ENCODE measurements at regions not wholly inside any gene's neighbourhood (a gene's known extent, or its start where the extent isn't known, plus 50 kb on each side); places are given as distances from the start of the nearest gene placed in this dataset.

DNA sequence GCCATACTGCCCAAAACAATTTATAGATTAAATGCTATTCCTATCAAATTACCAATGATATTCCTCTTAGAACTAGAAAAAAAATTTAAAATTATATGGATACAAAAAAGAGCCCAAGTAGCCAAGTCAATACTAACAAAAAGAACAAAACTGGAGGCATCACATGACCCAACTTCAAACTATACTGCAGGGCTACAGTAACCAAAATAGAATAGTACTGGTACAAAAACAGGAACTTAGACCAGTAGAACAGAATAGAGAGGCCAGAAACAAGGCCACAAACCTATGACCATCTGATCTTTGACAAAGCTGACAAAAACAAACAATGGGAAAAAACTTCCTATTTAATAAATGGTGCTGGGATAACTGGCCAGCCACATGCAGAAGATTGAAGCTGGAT, 86.1 kb upstream of the KYNU start:
- DNase-seq (ENCODE audit: low read depth) = no peak

DNA sequence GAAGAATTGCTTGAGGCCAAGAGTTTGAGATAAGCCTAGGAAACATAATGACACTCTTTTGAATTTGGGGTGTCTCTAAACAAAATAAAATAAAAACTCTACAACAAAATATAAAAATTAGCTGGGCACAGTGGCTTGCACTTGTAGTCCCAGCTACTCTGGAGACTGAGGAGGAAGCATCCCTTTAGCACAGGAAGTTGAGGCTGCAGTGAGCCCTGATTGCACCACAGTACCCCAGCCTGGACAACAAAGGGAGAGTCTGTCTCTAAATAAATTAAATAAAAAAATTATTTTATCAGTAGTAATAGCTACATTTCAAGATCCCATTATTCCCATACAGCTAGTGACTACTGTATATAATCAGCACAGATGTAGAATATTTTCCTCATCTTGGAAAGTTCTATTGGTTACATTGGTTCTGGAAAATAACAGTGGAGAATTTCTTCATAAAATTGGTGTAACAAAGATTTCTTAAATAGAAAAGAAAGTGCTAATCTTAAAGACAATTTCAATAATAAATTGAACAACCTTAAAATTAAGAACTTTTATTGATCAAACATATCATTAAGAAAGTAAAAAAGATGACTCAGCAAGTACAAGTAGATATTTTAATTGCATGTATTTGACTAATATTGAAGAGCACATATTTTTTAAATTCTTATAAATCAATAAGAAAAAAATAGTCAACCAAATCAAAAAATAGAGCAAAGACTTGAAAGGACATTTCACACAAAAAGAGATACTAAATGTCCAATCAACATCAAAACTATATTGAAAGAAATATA, 90.4 kb upstream of the KYNU start:
- no peak for DNase-seq (ENCODE audit: low read depth)
- TF ChIP-seq, protein P1, sequence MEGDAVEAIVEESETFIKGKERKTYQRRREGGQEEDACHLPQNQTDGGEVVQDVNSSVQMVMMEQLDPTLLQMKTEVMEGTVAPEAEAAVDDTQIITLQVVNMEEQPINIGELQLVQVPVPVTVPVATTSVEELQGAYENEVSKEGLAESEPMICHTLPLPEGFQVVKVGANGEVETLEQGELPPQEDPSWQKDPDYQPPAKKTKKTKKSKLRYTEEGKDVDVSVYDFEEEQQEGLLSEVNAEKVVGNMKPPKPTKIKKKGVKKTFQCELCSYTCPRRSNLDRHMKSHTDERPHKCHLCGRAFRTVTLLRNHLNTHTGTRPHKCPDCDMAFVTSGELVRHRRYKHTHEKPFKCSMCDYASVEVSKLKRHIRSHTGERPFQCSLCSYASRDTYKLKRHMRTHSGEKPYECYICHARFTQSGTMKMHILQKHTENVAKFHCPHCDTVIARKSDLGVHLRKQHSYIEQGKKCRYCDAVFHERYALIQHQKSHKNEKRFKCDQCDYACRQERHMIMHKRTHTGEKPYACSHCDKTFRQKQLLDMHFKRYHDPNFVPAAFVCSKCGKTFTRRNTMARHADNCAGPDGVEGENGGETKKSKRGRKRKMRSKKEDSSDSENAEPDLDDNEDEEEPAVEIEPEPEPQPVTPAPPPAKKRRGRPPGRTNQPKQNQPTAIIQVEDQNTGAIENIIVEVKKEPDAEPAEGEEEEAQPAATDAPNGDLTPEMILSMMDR (IDR thresholded peaks at IDR 0.05; ENCODE audit: low read depth, low read length, missing control alignments) = no peak
- no peak overlapping the region for H3K4me3 ChIP-seq (ENCODE audit: low read depth, low read length)

More for the DNA sequence above, 86.1 kb upstream of the KYNU start:
- no peak overlapping the region for H3K4me3 ChIP-seq (ENCODE audit: low read depth, low read length)
- TF ChIP-seq, protein P1 (IDR thresholded peaks at IDR 0.05; ENCODE audit: low read depth, low read length, missing control alignments) = no peak

DNA sequence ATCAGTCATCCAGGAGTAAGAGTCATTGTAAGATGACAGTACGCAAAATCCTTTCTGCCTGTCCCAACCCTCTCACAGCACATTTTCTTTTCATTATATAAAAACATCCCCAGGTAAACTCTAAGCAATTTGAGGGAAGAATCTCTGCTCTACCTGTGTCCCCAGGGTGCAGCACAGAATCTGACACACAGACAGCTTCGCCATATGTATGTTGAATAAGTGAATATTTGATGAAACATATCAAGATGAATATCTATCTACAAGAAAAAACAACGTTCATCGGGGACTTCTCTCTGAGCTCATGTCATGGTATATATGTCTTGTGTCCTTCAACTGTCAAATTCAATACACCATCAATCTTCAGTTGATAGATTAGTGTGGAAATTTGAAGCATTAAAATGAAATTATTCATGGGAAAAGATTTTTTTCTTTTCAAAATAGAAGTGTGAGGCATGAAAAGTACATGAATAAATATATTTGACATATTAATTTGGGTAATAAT, 94.5 kb upstream of the KYNU start:
- TF ChIP-seq, protein P1 (IDR thresholded peaks at IDR 0.05; ENCODE audit: low read depth, low read length, missing control alignments) = no peak
- no peak overlapping the region for H3K4me3 ChIP-seq (ENCODE audit: low read depth, low read length)
- no peak for DNase-seq (ENCODE audit: low read depth)

DNA sequence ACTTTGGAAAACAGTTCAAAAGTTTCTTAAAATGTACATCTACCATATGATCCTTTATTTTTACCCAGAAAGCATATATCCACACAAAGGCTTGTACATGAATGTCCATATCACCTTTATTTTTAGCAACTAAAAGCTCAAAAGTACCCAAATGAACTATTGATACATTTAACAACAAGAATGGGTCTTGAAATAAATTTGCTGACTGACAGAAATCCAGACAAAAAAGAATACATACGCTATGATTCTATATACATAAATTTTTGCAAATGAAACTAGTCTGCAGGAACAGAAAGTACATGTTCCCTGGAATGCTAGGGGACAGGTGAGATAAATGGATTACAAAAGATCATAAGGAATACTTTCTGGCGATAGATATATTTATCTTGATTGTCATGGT, 96.3 kb upstream of the KYNU start:
- DNase-seq (ENCODE audit: low read depth) = no peak

DNA sequence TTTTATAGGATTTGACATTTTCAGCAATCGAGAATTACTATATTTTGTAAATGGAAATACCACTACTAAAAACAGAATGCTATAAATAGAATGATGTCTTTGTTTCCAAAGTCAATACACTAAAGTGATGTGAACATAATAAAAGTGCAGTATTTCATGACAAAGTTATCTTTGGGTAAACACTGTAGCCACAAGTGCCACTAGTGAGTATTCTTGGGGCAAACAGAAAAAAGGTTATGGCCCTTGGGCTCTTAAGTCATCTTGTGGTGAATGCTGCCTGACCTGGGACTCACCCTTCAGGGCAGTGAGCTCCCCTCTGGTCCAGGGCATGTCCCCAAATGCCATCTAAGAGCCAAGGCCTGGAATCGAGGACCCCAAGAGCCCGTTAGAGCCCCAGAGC, 99.2 kb upstream of the KYNU start:
- H3K4me3 ChIP-seq (ENCODE audit: low read depth, low read length) = no peak overlapping the region
- TF ChIP-seq, protein P1 (IDR thresholded peaks at IDR 0.05; ENCODE audit: low read depth, low read length, missing control alignments) = no peak
- no peak for DNase-seq (ENCODE audit: low read depth)

More for the DNA sequence above, 96.3 kb upstream of the KYNU start:
- TF ChIP-seq, protein P1 (IDR thresholded peaks at IDR 0.05; ENCODE audit: low read depth, low read length, missing control alignments) = no peak
- H3K4me3 ChIP-seq (ENCODE audit: low read depth, low read length) = no peak overlapping the region

DNA sequence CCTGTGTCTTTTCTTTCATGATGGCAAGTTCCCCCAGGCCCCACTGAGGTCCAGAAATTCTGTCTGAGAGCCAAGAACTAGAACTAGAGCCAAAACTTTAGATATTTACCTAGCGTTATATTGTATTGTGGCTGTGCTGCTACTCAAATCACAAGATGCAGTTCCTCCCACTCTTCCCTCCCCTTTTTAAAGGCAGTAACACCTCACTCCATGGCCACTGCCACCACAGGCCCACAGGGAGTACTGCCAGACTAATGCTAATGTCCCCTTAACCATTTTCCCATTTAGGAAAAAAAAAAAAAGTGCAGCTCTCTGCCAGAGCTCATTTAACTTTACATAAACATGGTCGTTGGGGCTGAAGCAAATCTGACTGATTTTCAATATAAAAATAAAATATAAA, 99.7 kb upstream of the KYNU start:
- no peak overlapping the region for H3K4me3 ChIP-seq (ENCODE audit: low read depth, low read length)
- TF ChIP-seq, protein P1 (IDR thresholded peaks at IDR 0.05; ENCODE audit: low read depth, low read length, missing control alignments) = no peak
- no peak for DNase-seq (ENCODE audit: low read depth)

DNA sequence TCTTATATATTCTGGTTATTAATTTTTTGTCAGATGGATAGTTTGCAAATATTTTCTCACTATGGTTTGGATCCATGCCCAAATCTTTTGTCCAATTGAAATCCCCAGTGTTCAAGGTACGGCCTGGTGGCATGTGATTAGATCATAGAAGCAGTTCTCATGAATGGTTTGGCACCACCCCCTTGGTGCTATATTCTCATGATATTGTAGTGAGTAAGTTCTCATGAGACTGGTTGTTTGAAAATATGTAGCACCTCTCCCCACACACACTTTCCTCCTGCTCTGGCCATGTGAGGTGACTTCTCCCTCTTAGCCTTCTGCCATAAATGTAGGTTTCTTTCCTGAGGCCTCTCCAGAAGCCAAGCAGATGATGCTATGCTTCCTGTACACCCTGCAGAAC, 107.7 kb upstream of the KYNU start:
- H3K4me3 ChIP-seq (ENCODE audit: low read depth, low read length) = no peak overlapping the region
- TF ChIP-seq, protein P1 (IDR thresholded peaks at IDR 0.05; ENCODE audit: low read depth, low read length, missing control alignments) = no peak
- no peak for DNase-seq (ENCODE audit: low read depth)

All from GM12864 (cell line).